GM12878 (cell line): ENCODE measurements at regions not wholly inside any gene's neighbourhood (a gene's known extent, or its start where the extent isn't known, plus 50 kb on each side); places are given as distances from the start of the nearest gene placed in this dataset.

ENCODE experiments used
- ATAC-seq: fragments of 200-7000 bp; cut with Tn5 transposase; 3 replicates; pipeline ENCODE4 v1.9.1; 2020; ENCODE audit warnings: mild to moderate bottlenecking, moderate library complexity
- BruUV-seq: library from RNA; stranded (reverse); fragments of 400-500 nt; replicated peaks from 2 replicates; lab custom pipeline; 2021; lab: Mats Ljungman, UMichigan
- CTCF ChIA-PET: fragments of 300-600 bp; sonication (Branson Sonifier 250); formaldehyde crosslinking; extraction: SDS; loops from one replicate; lab custom pipeline; 2021; ENCODE audit warnings: inconsistent platforms; lab: Yijun Ruan, JAX
- POLR2A ChIA-PET: fragments of 350-600 bp; formaldehyde crosslinking; extraction: SDS; loops from one replicate; lab custom pipeline; 2021; ENCODE audit warnings: inconsistent platforms; lab: Charles Lee
- RAD21 ChIA-PET: fragments of 300-600 bp; sonication (Branson Sonifier 250); formaldehyde crosslinking; loops from one replicate; lab custom pipeline; 2023; ENCODE audit warnings: antibody characterized with exemption; ENCODE audit not compliant: unreplicated experiment; lab: Charles Lee
- SMC1A ChIA-PET: fragments of 300-600 bp; sonication (Branson Sonifier 250); formaldehyde crosslinking; loops from one replicate; lab custom pipeline; 2023; ENCODE audit not compliant: unreplicated experiment, uncharacterized antibody; lab: Charles Lee
- DNase-seq: peaks from one replicate; pipeline ENCODE4 v3.0.0-alpha.2; 2011; ENCODE audit warnings: low read depth, low spot score
- FAIRE-seq: peaks from 3 replicates; lab custom pipeline; 2011; peaks lifted over from hg19 to GRCh38; lab: Jason Lieb, UNC
- H2AFZ ChIP-seq: 2 replicates; pipeline ENCODE4 v1.6.0; 2011; ENCODE audit warnings: low read depth, low read length, control low read depth; ENCODE audit not compliant: control insufficient read depth
- H3K27ac ChIP-seq: 2 replicates; pipeline ENCODE4 v1.5.1; 2011; ENCODE audit warnings: control low read depth; ENCODE audit not compliant: control insufficient read depth, insufficient read depth
- H3K27me3 ChIP-seq, 2 experiments: replicated peaks in 1 of 2; 2 replicates each; pipeline versions ENCODE4 v1.6.0 to v1.6.1; 2011; ENCODE audit warnings: low read length in 1 of 2; ENCODE audit not compliant: control insufficient read depth in 2 of 2, insufficient read depth in 2 of 2
- H3K36me3 ChIP-seq, 2 experiments: 2 replicates each; pipeline ENCODE4 v1.5.1; 2011; ENCODE audit warnings: low read length in 1 of 2; ENCODE audit not compliant: control insufficient read depth in 2 of 2, insufficient read depth in 2 of 2
- H3K4me1 ChIP-seq: 2 replicates; pipeline ENCODE4 v1.6.1; 2011; ENCODE audit warnings: mild to moderate bottlenecking, low read length, moderate library complexity, mixed read lengths; ENCODE audit not compliant: control insufficient read depth, insufficient read depth
- H3K4me2 ChIP-seq: 2 replicates; pipeline ENCODE4 v1.6.0; 2011; ENCODE audit warnings: control low read depth; ENCODE audit not compliant: control insufficient read depth, insufficient read depth
- H3K4me3 ChIP-seq: fragments of 200-600 bp; sonication (generic); 2 replicates; pipeline ENCODE4 v1.5.1; 2016
- H3K79me2 ChIP-seq: 2 replicates; pipeline ENCODE4 v1.6.0; 2011; ENCODE audit warnings: low read length; ENCODE audit not compliant: control insufficient read depth, insufficient read depth
- H3K9ac ChIP-seq: 2 replicates; pipeline ENCODE4 v1.8.0; 2011; ENCODE audit warnings: low read length, control low read depth, mixed read lengths; ENCODE audit not compliant: control insufficient read depth, insufficient read depth
- H3K9me3 ChIP-seq: replicated peaks from 3 replicates; pipeline ENCODE4 v1.5.1; 2011; ENCODE audit warnings: mild to moderate bottlenecking, low read length; ENCODE audit not compliant: control insufficient read depth, insufficient read depth
- H4K20me1 ChIP-seq: 2 replicates; pipeline ENCODE4 v1.6.0; 2011; ENCODE audit not compliant: control insufficient read depth, insufficient read depth
- BCL11A ChIP-seq: IDR thresholded peaks from 2 replicates; pipeline ENCODE4 v1.6.1; 2011; ENCODE audit warnings: low read depth, low read length
- DPF2 ChIP-seq: fragments of 450-650 bp; IDR thresholded peaks from 2 replicates; pipeline ENCODE4 v1.6.1; 2017; ENCODE audit warnings: mild to moderate bottlenecking
- NR2C2 ChIP-seq: IDR thresholded peaks from 2 replicates; pipeline ENCODE4 v1.6.1; 2011; ENCODE audit warnings: borderline replicate concordance, low read depth; ENCODE audit not compliant: control insufficient read depth, insufficient read length
- NRF1 ChIP-seq: conservative IDR thresholded peaks from 2 replicates; pipeline ENCODE4 v1.6.1; 2011; ENCODE audit warnings: mild to moderate bottlenecking, low read depth, low read length, improper control_type of control experiment
- SIN3A ChIP-seq: IDR thresholded peaks from 2 replicates; pipeline ENCODE4 v1.6.1; 2012; ENCODE audit warnings: low read depth, low read length, improper control_type of control experiment
- WGBS: methylation state at CpG from one replicate; pipeline ENCODE4 v1.1.6; 2016; ENCODE audit warnings: low lambda C conversion rate; ENCODE audit not compliant: insufficient replicate concordance, insufficient coverage; ENCODE audit errors: missing lambda C conversion rate; 5-methylcytosine and 5-hydroxymethylcytosine counted together
- in situ Hi-C: fragments of 300-500 bp; cut with MboI; formaldehyde crosslinking; loops from 9 replicates; pipeline ENCODE4 v1.14.3; 2018; ENCODE audit warnings: mixed read lengths
- intact Hi-C: fragments of 100-400 bp; cut with micrococcal nuclease; formaldehyde crosslinking; loops from one replicate; pipeline ENCODE4 v1.14.2; 2022; ENCODE audit not compliant: unreplicated experiment

DNA sequence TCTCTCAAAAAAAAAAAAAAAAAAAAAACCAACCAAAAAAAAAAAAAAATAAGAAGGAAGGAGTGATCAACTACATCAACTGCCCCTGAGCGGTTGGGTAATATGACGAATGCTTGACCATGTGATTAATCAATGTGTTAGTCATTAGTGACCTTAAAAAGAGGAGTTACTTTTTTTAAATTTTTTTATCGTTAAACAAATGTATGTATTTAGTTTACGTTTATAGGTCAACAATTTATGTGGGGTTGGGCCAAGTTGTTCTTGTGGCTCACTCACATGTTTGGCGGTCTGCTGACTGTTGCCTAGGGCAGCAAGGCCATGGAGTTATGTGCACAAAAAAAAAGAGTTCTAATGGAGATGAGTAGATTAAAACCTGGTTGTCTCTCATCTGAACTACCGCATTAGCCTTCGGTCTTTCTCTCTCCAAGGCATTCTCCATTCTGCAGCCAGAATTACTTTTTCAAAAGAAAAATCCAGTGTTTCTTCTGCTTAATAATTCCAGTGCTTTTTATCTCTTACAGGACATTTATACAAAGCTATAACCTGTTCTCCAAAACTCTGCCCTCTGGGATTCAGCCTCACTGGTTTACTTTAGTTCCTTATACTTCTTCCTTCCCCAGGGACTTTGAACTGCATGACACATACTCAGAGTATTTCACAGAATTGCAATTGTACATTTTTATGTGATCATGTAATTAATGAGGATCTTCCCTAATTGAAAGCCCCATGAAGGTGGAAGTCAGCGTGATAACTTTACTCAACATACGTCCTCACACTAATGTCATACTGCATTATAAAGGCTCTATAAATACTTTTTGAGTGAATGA lies 505.5 kb downstream of the ANKRD50 start (continued):
- no peak for TF ChIP-seq NRF1

GRCh38 chr4:124209211-124209610 lies 503.3 kb downstream of the ANKRD50 start:
- no peak for ATAC-seq
- Histone ChIP-seq H3K79me2 (no peaks in the 10 kb centered on the region), H3K9ac (no peak overlapping the region), H3K4me1 (no peaks in the 10 kb centered on the region), H2AFZ (no peak overlapping the region), H3K27ac (no peak overlapping the region), H3K4me3 (no peak overlapping the region), H3K4me2 (no peak overlapping the region), H3K27me3 (no peaks in the 10 kb centered on the region), H3K9me3 (no peaks in the 10 kb centered on the region), H3K36me3 (no peaks in the 10 kb centered on the region), H4K20me1 (no peaks in the 10 kb centered on the region)
- TF ChIP-seq SIN3A (no peak), BCL11A (no peak), DPF2 (no peak)
- ChIA-PET SMC1A (no interaction called here), POLR2A (no interaction called here), CTCF (interaction anchor here (1.1 kb wide), 1 partner anchor 11 kb away, joined by 4 read pairs; no protein-coding TSS in a partner anchor), RAD21 (no interaction called here)
- WGBS = 12% methylated on average over 3 of the region's 3 CpGs
- DNase-seq = no peak
- in situ Hi-C loops = no loop called here
- no peak for FAIRE-seq
- intact Hi-C loops = no loop called here
- no TSS peak for BruUV-seq

- SMC1A ChIA-PET = no interaction called here
- FAIRE-seq (no peak), DNase-seq (no peak), ATAC-seq (no peak)
- Histone ChIP-seq H3K9me3 (no peaks in the 10 kb centered on the region), H2AFZ (no peak overlapping the region), H3K36me3 (no peaks in the 10 kb centered on the region), H4K20me1 (no peaks in the 10 kb centered on the region), H3K4me1 (no peaks in the 10 kb centered on the region), H3K4me3 (no peak overlapping the region), H3K27me3 (no peaks in the 10 kb centered on the region), H3K9ac (no peak overlapping the region), H3K27ac (no peak overlapping the region), H3K4me2 (no peak overlapping the region), H3K79me2 (no peaks in the 10 kb centered on the region)
- no TSS peak for BruUV-seq
- 4% methylated on average over 2 of the region's 2 CpGs for WGBS
- RAD21 ChIA-PET = no interaction called here
- CTCF ChIA-PET = interaction anchor here (1.1 kb wide), 1 partner anchor 10 kb away, joined by 4 read pairs; no protein-coding TSS in a partner anchor
- no peak for TF ChIP-seq NR2C2
- intact Hi-C loops = no loop called here
- in situ Hi-C loops = no loop called here
- POLR2A ChIA-PET = no interaction called here
Measured at GRCh38 chr4:124209626-124210025, 502.9 kb downstream of the ANKRD50 start.
